Right lobe of liver (tissue), 6 donors: ENCODE measurements at regions not wholly inside any gene's neighbourhood (a gene's known extent, or its start where the extent isn't known, plus 50 kb on each side); places are given as distances from the start of the nearest gene placed in this dataset.

ENCODE experiments used
- ATAC-seq, 4 donors: fragments of 200-7000 bp; cut with Tn5 transposase; one replicate each; pipeline ENCODE4 v1.9.1; 2020; ENCODE audit warnings: mild to moderate bottlenecking in 4 of 4, moderate library complexity in 4 of 4
- DNase-seq, 3 donors: peaks; one replicate each; pipeline ENCODE4 v3.0.0-alpha.2; 2020
- H3K27ac ChIP-seq, 3 donors: fragments of 200-600 bp; one replicate each; pipeline ENCODE4 v1.8.0; 2022
- H3K27me3 ChIP-seq, 2 donors: fragments of 200-600 bp; one replicate each; pipeline ENCODE4 v1.8.0; 2022
- H3K36me3 ChIP-seq, 4 donors: fragments of 200-600 bp; sonication (generic) in 1 of 4; one replicate each; pipeline versions ENCODE4 v1.5.1 to v1.8.0; 2017 to 2022; ENCODE audit warnings: control low read depth in 1 of 4
- H3K4me1 ChIP-seq, 4 donors: fragments of 200-600 bp; sonication (generic) in 1 of 4; one replicate each; pipeline versions ENCODE4 v1.5.1 to v1.8.0; 2017 to 2022; ENCODE audit warnings: control low read depth in 1 of 4
- H3K4me3 ChIP-seq, 3 donors: fragments of 200-600 bp; one replicate each; pipeline ENCODE4 v1.8.0; 2022
- H3K9me3 ChIP-seq, 4 donors: fragments of 200-600 bp; sonication (generic) in 1 of 4; one replicate each; pipeline versions ENCODE4 v1.5.1 to v1.8.0; 2017 to 2022; ENCODE audit warnings: control low read depth in 1 of 4
- CTCF ChIP-seq, 4 donors: fragments of 200-600 bp in 3 of 4; fragments of 450-650 bp in 1 of 4; IDR thresholded peaks; one replicate each; pipeline versions ENCODE4 v1.5.1 to v1.8.0; 2016 to 2022; ENCODE audit warnings: antibody characterized with exemption in 4 of 4, mild to moderate bottlenecking in 2 of 4
- POLR2A ChIP-seq: fragments of 450-650 bp; IDR thresholded peaks from one replicate; pipeline ENCODE4 v1.6.1; 2017; ENCODE audit warnings: antibody characterized with exemption, mild to moderate bottlenecking
- WGBS: methylation state at CpG from one replicate; pipeline ENCODE4 v1.1.6; 2018; ENCODE audit warnings: low coverage, low lambda C conversion rate; ENCODE audit not compliant: insufficient coverage; ENCODE audit errors: missing lambda C conversion rate; 5-methylcytosine and 5-hydroxymethylcytosine counted together
- intact Hi-C, 2 donors: fragments of 100-400 bp; cut with DNase I; formaldehyde crosslinking; loops; one replicate each; pipeline versions ENCODE4 v1.11.2 to v1.14.1; 2022
- donor health status: DM: no; HTN: yes; CAD: no.
- donor health status: DM: no; HTN: no; CAD: no.
- donor health status: DM: no; HTN: no; CAD: no.
- donor health status: DM: no; HTN: yes; CAD: no.
- donor health status: DM: no; HTN: yes; CAD: no.

- Histone ChIP-seq H3K9me3 (no peaks in the 10 kb centered on the region), H3K36me3 (no peaks in the 10 kb centered on the region), H3K4me3 (no peak overlapping the region), H3K4me1 (no peaks in the 10 kb centered on the region), H3K27ac (no peak overlapping the region), H3K27me3 (no peaks in the 10 kb centered on the region)
- TF ChIP-seq CTCF (IDR thresholded peaks at IDR 0.05) (no peak), POLR2A (no peak)
- DNase-seq = no peak
- WGBS = 60% methylated on average over 1 of the region's 10 CpGs
- intact Hi-C loops = no loop called here
- no peak for ATAC-seq
Observed at GRCh38 chr16:81185416-81185815, 53.1 kb upstream of the BCO1 start.

DNA sequence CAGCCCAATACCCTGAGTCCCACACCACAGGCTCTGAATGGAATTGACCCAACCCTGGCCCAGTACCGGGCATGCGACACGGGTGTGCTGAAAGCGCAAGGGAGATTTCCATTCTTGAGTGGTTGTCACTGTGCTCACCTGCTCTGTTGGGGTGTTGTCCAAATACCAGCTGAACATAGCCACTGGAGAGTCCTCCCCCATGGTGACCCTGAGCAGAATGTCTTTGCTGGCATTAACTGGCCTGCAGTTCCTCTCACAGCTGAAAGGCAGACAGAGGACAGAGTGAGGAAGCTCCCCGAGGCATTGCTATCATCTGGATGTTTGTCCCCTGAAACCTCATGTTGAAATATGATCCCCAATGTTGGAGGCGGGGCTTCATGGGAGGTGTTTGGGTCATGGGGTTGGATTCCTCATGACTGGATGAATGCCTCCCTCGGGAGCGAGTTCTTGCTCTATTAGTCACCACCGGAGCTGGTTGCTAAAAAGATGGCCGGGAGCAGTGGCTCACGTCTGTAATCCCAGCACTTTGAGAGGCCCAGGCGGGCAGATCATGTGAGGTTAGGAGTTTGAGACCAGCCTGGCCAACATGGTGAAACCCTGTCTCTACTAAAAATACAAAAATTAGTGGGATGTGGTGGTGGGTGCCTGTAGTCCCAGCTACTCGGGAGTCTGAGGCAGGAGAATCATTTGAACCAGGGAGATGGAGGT is 57.3 kb upstream of the BCO1 start:
- intact Hi-C loops = no loop called here
- TF ChIP-seq CTCF (IDR thresholded peaks at IDR 0.05) (no peak), POLR2A (no peak)
- H3K27me3 ChIP-seq = no peaks in the 10 kb centered on the region
- H3K27ac ChIP-seq = no peak overlapping the region
- ATAC-seq = peak; percentile 42 to 78 (median 49)
- DNase-seq = peak in 1 of 3 donors; percentile 35
- no peaks in the 10 kb centered on the region for H3K36me3 ChIP-seq
- H3K4me3 ChIP-seq = no peak overlapping the region
- no peaks in the 10 kb centered on the region for H3K4me1 ChIP-seq
- WGBS = 47% methylated on average over 5 of the region's 13 CpGs
- H3K9me3 ChIP-seq = no peaks in the 10 kb centered on the region

DNA sequence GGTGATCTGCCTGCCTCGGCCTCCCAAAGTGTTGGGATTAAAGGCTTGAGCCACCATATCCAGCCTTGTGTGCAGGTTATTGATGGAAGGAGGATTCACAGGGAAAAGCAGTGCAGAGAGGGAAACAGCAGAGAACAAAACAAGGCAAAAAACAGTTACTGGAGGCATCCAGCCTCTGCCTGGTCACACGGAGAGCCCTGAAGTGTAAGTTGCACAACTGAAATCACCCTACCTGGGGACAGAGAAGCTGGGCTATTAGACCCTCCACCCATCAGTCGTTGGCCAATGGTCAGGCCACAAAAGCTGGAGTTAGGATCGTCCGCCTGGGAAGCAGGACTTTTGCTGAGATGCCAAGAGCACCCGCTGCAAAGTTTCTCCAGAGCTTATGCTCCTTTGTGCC is 57.9 kb upstream of the BCO1 start:
- 71% methylated on average over 1 of the region's 6 CpGs for WGBS
- H3K4me3 ChIP-seq = no peak overlapping the region
- no peaks in the 10 kb centered on the region for H3K9me3 ChIP-seq
- no peaks in the 10 kb centered on the region for H3K36me3 ChIP-seq
- no peak for DNase-seq
- no peak overlapping the region for H3K27ac ChIP-seq
- ATAC-seq = no peak
- H3K27me3 ChIP-seq = no peaks in the 10 kb centered on the region
- intact Hi-C loops = no loop called here
- no peak for TF ChIP-seq CTCF (IDR thresholded peaks at IDR 0.05)
- H3K4me1 ChIP-seq = no peaks in the 10 kb centered on the region

- no peak for TF ChIP-seq POLR2A
- TF ChIP-seq CTCF (IDR thresholded peaks at IDR 0.05) = no peak
- Histone ChIP-seq H3K27ac (no peak overlapping the region), H3K4me1 (no peaks in the 10 kb centered on the region), H3K36me3 (no peaks in the 10 kb centered on the region), H3K27me3 (no peaks in the 10 kb centered on the region), H3K9me3 (no peaks in the 10 kb centered on the region), H3K4me3 (no peak overlapping the region)
- DNase-seq (no peak), ATAC-seq (no peak)
- intact Hi-C loops = no loop called here
- WGBS = 74% methylated on average over 7 of the region's 7 CpGs
Observed at GRCh38 chr16:81179219-81179618, 59.3 kb upstream of the BCO1 start.
